Large intestine (tissue), 3 donors: ENCODE measurements at regions not wholly inside any gene's neighbourhood (a gene's known extent, or its start where the extent isn't known, plus 50 kb on each side); places are given as distances from the start of the nearest gene placed in this dataset.

ENCODE experiments used
- DNase-seq, 2 donors: peaks; one replicate each; pipeline versions ENCODE4 v3.0.0 to v3.0.0-alpha.2; 2013
- H3K27ac ChIP-seq: one replicate; pipeline ENCODE4 v1.5.1; 2013; ENCODE audit warnings: low read length
- H3K27me3 ChIP-seq: 2 replicates; pipeline ENCODE4 v1.6.1; 2013; ENCODE audit warnings: low read length; ENCODE audit not compliant: control insufficient read depth, insufficient read depth
- H3K36me3 ChIP-seq: 2 replicates; pipeline ENCODE4 v1.6.1; 2013; ENCODE audit warnings: low read length; ENCODE audit not compliant: control insufficient read depth, insufficient read depth
- H3K4me1 ChIP-seq: one replicate; pipeline ENCODE4 v1.6.1; 2013; ENCODE audit warnings: low read length; ENCODE audit not compliant: control insufficient read depth, insufficient read depth
- H3K4me3 ChIP-seq: one replicate; pipeline ENCODE4 v1.5.1; 2013; ENCODE audit warnings: low read length
- H3K9me3 ChIP-seq: one replicate; pipeline ENCODE4 v1.6.1; 2013; ENCODE audit warnings: mild to moderate bottlenecking, low read depth, low read length, moderate library complexity; ENCODE audit not compliant: control insufficient read depth
- WGBS: methylation state at CpG from one replicate; pipeline ENCODE4 v1.1.5; 2013; ENCODE audit warnings: low lambda C conversion rate; ENCODE audit not compliant: insufficient coverage; 5-methylcytosine and 5-hydroxymethylcytosine counted together

DNA sequence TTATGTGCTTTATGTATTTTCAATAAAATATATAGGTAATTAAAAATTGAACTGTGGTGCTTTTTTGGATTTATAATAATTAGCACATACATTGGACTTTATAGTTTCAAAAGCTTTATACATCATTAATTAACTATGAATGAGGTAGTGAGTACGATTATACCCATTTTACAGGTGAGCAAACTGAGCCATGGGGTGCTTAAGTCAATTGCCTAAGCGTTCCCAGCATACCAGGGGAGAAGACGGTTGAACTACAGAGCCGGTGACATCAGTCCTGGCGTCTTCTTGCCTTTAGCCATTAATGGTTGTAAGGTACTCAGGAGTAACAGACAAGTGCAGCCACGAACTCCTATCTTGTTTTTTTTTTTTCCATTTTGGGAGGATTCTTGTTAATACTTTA is 172.8 kb downstream of the GATA3 start:
- WGBS, result no CpG with 5 or more reads among the region's 6 CpGs
- H3K9me3 ChIP-seq, result no peaks in the 10 kb centered on the region
- H3K27me3 ChIP-seq, result no peaks in the 10 kb centered on the region
- H3K4me3 ChIP-seq, result no peak overlapping the region
- no peaks in the 10 kb centered on the region for H3K36me3 ChIP-seq
- no peak for DNase-seq
- no peak overlapping the region for H3K27ac ChIP-seq
- no peaks in the 10 kb centered on the region for H3K4me1 ChIP-seq

DNA sequence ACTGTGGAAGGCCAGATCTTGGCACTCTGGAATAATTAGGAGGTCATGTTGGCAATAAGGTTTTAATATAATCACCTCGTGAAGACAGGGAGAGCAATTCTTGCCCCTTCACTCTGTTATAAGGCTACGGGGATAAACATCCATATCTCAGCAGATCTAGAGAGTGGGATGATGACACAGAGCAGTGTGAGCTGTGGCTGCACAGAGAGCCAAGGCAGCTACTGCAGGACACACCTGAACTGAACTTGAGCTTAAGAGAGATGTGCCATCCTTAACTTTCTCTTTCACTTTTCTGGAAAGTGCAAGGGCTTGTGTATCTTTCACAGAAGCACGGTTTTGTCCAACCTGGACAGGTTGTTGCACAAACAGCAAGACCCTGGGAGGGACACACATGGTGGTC is 174.7 kb downstream of the GATA3 start:
- no peaks in the 10 kb centered on the region for H3K36me3 ChIP-seq
- H3K4me3 ChIP-seq, result no peak overlapping the region
- DNase-seq, result no peak
- no peaks in the 10 kb centered on the region for H3K4me1 ChIP-seq
- no CpG with 5 or more reads among the region's 3 CpGs for WGBS
- no peaks in the 10 kb centered on the region for H3K9me3 ChIP-seq
- no peaks in the 10 kb centered on the region for H3K27me3 ChIP-seq
- no peak overlapping the region for H3K27ac ChIP-seq

DNA sequence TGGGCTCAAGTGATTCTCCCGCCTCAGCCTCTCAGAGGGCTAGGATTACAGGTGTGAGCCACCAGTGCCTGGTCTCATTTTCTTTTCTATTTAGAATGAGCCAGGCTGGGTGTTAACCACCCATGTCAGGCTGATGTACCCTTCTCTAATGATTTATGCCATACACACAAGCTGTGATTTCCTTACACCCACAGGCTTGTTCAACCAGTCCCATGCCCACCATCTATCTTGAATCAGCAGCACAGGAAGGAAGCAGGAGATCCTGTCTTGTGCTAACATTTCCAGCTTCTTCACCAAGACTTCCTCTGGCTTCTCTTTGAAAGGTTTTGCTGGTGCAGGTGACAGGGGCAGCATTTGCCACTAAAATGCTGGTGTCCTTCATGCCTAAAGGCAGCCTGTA is 176.4 kb downstream of the GATA3 start:
- no CpG with 5 or more reads among the region's 1 CpG for WGBS

DNA sequence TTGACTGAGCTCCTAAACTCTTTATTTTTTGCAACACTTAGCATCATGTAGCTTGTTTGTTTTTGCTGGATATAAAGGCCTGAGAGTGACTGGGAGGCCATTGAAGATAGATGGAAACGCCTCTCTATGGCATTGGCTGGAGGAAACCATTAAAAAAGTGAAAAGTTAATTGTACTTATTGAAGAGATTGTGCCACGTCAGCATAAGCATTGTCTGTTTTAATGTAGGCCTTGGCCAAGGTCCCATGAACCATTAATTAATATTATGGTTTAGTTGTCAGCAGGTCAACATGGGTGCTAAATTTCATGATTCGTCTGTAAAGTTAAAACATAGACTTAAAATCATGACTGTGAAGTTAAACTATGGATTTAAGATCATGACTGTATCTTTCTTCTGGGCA is 178.6 kb downstream of the GATA3 start:
- DNase-seq, result no peak
- 87% methylated on average over 3 of the region's 3 CpGs for WGBS
- H3K9me3 ChIP-seq, result no peaks in the 10 kb centered on the region
- H3K36me3 ChIP-seq, result no peaks in the 10 kb centered on the region
- no peak overlapping the region for H3K4me3 ChIP-seq
- H3K4me1 ChIP-seq, result no peaks in the 10 kb centered on the region
- H3K27me3 ChIP-seq, result no peaks in the 10 kb centered on the region
- H3K27ac ChIP-seq, result no peak overlapping the region

More for the DNA sequence above, 176.4 kb downstream of the GATA3 start:
- H3K4me3 ChIP-seq, result no peak overlapping the region
- no peaks in the 10 kb centered on the region for H3K9me3 ChIP-seq
- H3K27me3 ChIP-seq, result no peaks in the 10 kb centered on the region
- DNase-seq, result no peak
- no peaks in the 10 kb centered on the region for H3K36me3 ChIP-seq
- no peak overlapping the region for H3K27ac ChIP-seq
- H3K4me1 ChIP-seq, result no peaks in the 10 kb centered on the region

DNA sequence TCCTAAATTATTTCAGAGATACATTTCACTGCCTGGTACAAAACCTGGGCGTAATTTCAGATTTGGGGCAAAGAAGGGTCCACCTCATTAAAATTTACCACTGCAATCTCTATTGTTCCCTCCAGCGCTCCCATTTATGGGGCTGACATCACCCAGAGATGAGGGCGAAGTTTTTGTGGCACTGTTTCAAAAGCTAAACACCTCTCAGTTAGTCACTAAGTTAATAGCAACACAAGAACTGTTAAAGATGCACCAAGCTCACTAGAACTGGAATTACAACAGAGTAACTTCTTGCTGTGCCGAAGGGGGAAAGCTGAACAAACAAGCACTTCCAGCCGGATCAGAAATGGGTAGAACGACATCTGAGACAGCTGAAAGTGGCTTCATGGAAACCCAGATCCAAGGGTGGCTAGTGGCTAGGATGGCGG is 179.4 kb downstream of the GATA3 start:
- Histone ChIP-seq H3K4me1 (no peaks in the 10 kb centered on the region), H3K27me3 (no peaks in the 10 kb centered on the region), H3K4me3 (no peak overlapping the region), H3K27ac (no peak overlapping the region), H3K36me3 (no peaks in the 10 kb centered on the region), H3K9me3 (no peaks in the 10 kb centered on the region)
- 71% methylated on average over 1 of the region's 7 CpGs for WGBS
- no peak for DNase-seq

DNA sequence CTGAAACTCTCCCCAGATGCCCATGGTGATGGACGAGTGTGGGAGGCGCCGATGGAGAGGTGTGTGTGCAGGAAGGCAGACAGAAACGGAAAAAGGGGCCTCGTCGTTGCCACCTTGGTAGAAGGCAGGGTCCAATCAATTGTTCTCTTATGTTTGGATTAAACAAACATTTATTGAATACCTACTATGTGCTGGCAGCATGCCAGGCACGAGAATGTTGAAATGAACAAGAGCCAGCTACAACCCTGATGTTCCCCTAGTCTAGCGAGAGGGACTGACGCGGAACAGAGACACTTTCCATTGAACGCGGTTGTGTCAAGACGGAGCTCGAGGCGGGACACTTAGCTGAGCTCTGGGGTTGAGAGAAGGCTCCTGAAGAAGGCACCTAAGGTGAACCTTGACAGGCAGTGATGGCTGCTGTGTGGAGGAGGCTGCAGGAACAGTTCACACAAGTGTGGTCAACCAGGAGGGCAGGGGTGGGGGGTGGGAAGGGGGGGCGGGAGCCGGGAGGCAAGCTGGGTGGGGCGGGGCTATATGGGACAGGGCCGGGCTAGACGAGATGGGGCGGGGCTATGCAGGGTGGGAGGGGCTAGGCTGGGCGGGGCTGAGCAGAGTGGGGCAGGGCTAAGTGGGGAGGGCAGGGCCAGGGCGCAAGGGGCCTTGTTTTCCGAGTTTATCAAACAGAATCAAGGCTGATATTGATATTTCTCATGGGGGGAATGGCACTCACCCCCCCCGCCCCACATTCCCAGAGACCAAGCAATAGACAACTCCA is 181.0 kb downstream of the GATA3 start:
- no CpG with 5 or more reads among the region's 25 CpGs for WGBS

DNA sequence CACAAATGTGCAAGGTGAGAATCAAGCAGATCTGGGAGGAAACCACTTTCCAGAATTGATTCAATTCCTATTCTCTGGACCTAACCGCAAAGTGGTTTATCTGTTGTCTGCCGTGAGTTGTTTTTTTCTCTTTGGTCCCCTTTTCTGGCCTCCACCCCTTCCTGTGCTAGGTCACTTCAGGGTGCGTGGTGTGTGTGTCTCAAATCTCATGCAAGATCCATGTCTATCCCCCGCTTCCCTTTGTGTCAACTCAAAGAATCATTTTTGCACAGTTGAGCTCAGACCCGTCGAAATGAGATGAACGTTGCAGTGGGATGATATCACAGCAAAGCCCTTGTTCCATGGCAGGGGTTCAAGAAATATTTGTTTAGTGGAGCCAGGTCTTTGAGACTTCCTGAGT is 184.5 kb downstream of the GATA3 start:
- H3K27ac ChIP-seq, result no peak overlapping the region
- H3K9me3 ChIP-seq, result no peaks in the 10 kb centered on the region
- DNase-seq, result no peak
- H3K27me3 ChIP-seq, result no peaks in the 10 kb centered on the region
- no CpG with 5 or more reads among the region's 7 CpGs for WGBS
- no peaks in the 10 kb centered on the region for H3K4me1 ChIP-seq
- no peak overlapping the region for H3K4me3 ChIP-seq
- H3K36me3 ChIP-seq, result no peaks in the 10 kb centered on the region

More for the DNA sequence above, 181.0 kb downstream of the GATA3 start:
- Histone ChIP-seq H3K27ac (no peak overlapping the region), H3K27me3 (no peaks in the 10 kb centered on the region), H3K9me3 (no peaks in the 10 kb centered on the region), H3K36me3 (no peaks in the 10 kb centered on the region), H3K4me1 (no peaks in the 10 kb centered on the region), H3K4me3 (no peak overlapping the region)
- no peak for DNase-seq

DNA sequence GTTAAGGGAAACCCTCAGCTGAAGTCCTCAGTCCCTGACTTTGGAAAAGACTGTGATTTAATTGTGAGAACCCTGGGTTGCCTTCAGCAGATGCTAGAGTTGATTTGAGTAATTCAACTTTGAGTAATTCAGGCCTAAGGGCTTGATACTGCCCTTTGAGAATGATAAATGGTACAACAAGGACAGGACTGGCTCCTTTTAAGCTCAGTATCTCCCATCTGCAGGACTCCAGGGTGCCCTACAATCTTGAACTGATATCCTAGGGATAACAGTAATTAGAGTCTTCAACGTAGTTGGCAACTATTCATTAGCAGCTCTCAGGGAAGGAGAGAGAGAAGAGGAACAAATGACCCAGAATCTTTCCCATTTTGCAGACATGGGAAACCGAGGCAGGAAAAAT is 186.4 kb downstream of the GATA3 start:
- no CpG with 5 or more reads among the region's 2 CpGs for WGBS
- Histone ChIP-seq H3K4me3 (no peak overlapping the region), H3K27ac (no peak overlapping the region), H3K27me3 (no peaks in the 10 kb centered on the region), H3K36me3 (no peaks in the 10 kb centered on the region), H3K4me1 (no peaks in the 10 kb centered on the region), H3K9me3 (no peaks in the 10 kb centered on the region)
- DNase-seq, result no peak

DNA sequence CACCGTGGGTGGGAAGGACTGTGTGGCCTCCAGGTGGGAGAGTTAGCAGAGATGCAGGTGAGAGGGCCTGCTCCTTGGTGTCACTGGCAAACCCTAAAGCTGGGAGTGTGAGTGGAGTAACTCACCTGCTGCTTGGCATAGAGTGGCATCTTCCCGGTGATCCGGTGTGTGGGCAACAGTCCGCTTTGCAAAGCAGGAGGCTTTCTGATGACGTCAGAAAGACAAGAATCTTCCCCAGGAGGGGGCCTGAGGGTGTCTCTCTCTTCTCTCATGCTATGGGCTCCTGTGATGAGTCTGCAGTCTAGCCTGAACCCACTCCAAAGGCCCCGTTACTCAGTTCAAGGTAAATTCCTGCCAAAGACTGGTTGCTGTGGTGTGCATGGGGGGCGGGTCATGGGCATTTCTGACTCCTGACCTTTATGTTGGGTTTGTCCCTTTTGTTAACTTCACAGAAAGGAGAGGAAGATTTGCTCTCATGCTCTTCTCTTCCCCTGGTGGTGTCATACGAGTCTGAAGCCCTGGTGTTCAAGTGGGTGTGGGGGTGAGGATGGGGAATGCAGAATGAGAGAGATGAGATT is 187.9 kb downstream of the GATA3 start:
- no peak overlapping the region for H3K4me3 ChIP-seq
- no peaks in the 10 kb centered on the region for H3K4me1 ChIP-seq
- WGBS, result no CpG with 5 or more reads among the region's 8 CpGs

DNA sequence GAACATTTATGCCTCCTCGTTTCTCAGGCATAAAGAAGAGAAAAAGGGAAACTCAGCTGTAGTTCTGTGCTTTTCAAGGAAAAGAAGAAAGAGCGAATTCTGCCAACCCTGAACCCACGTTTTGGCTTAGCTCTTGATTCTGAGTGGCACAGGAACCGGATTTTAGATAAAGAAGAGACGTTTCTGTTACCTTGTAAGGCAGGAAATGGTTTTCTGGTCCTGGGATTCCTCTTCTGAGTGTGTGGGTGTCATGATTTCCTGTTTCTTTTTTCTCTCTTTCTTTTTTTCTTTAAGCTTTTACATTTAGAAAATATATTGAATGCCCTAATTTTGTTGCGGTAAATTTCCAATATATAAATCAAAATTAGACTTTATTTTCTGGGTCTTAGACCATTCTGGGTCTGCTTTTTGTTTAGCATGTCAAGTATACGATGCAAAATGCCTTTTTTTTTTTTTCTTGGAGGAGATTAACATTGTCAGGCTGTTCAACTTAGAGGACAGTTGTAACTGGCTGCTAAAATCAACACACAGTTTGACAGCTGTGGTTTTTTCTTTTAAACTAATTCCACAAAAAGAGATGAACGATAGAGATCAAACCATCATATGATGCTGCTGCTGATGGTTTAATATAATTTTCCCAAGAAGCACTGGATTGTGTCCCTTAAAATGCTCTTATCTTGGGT is 190.8 kb downstream of the GATA3 start:
- WGBS, result 67% methylated on average over 1 of the region's 8 CpGs
- Histone ChIP-seq H3K36me3 (no peaks in the 10 kb centered on the region), H3K4me1 (no peaks in the 10 kb centered on the region), H3K27ac (no peak overlapping the region), H3K9me3 (no peaks in the 10 kb centered on the region), H3K4me3 (no peak overlapping the region), H3K27me3 (no peaks in the 10 kb centered on the region)
- no peak for DNase-seq

More for the DNA sequence above, 187.9 kb downstream of the GATA3 start:
- no peaks in the 10 kb centered on the region for H3K27me3 ChIP-seq
- H3K36me3 ChIP-seq, result no peaks in the 10 kb centered on the region
- no peak for DNase-seq
- H3K9me3 ChIP-seq, result no peaks in the 10 kb centered on the region
- no peak overlapping the region for H3K27ac ChIP-seq
